ENCODE measurements at regions not wholly inside any gene's neighbourhood (a gene's known extent, or its start where the extent isn't known, plus 50 kb on each side); places are given as distances from the start of the nearest gene placed in this dataset.

DNA sequence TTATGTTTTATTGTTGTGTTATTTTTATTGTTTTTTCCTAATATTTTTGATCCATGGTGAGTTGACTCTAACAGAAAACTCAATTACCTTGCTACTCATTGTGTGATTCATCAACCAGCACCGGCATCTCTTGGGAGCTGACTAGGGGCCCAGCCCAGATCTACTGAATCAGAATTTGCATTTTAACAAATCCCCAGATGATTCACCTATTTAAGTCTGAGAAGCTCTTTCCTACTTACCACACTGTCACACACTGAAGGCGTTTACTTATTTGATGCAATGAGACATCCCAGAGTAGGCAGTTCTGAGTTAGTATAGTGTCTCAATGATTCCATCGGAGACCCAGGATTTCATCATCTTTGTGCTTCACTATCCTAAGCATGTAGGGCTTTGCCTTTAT is 416.6 kb downstream of the RWDD3 start:
- H3K4me3 ChIP-seq (ENCODE audit: low read depth, low read length): no peak overlapping the region
- TF ChIP-seq, protein P1, sequence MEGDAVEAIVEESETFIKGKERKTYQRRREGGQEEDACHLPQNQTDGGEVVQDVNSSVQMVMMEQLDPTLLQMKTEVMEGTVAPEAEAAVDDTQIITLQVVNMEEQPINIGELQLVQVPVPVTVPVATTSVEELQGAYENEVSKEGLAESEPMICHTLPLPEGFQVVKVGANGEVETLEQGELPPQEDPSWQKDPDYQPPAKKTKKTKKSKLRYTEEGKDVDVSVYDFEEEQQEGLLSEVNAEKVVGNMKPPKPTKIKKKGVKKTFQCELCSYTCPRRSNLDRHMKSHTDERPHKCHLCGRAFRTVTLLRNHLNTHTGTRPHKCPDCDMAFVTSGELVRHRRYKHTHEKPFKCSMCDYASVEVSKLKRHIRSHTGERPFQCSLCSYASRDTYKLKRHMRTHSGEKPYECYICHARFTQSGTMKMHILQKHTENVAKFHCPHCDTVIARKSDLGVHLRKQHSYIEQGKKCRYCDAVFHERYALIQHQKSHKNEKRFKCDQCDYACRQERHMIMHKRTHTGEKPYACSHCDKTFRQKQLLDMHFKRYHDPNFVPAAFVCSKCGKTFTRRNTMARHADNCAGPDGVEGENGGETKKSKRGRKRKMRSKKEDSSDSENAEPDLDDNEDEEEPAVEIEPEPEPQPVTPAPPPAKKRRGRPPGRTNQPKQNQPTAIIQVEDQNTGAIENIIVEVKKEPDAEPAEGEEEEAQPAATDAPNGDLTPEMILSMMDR (IDR thresholded peaks at IDR 0.05; ENCODE audit: borderline replicate concordance, insufficient read depth, low read depth, low read length): no peak

DNA sequence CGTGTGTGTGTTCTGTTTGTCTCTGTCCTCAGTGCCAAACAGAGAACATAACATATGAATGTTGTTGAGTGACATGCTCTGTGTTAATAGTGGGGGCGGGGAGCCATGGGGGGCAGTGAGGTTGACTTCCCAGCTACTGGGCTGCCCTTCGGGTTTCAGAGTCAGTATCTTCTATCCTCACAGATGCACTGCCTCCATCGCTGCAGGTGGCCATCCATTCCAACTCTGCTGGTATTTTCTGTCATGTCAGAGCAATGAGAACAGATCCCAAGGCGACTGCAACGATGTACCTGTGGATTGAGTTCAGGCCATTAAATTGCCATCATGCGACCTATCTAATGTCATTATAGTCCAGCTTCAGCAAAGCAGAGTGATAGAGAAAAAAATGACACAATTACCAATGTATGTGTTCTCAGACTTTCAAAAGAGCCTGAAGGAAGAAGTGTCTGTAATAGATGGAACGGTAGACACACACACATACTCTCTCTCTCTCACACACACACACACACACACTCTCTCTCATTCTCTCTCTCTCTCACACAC is 418.5 kb downstream of the RWDD3 start:
- TF ChIP-seq, protein P1 (IDR thresholded peaks at IDR 0.05; ENCODE audit: borderline replicate concordance, insufficient read depth, low read depth, low read length): no peak
- no peak overlapping the region for H3K4me3 ChIP-seq (ENCODE audit: low read depth, low read length)

DNA sequence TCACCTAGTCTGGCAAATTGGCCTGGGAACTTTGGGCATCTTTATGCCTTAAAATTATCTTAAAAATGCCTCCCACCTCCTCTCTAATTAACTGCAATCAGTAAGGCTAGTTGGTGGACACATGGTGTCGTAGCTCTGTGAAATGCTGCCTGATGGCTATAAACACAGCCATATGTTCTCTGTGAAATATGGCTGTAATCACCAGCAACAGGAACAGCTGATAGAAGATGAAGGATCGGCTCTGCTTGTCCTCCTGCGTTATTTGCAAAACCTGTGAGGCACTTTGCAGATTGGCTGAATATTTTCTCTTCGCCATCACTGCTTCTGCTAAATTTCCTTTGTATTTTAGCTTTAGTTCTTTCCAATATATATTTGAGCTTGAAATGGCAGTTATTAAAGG is 419.6 kb downstream of the RWDD3 start:
- TF ChIP-seq, protein P1 (IDR thresholded peaks at IDR 0.05; ENCODE audit: borderline replicate concordance, insufficient read depth, low read depth, low read length): no peak
- H3K4me3 ChIP-seq (ENCODE audit: low read depth, low read length): no peak overlapping the region

DNA sequence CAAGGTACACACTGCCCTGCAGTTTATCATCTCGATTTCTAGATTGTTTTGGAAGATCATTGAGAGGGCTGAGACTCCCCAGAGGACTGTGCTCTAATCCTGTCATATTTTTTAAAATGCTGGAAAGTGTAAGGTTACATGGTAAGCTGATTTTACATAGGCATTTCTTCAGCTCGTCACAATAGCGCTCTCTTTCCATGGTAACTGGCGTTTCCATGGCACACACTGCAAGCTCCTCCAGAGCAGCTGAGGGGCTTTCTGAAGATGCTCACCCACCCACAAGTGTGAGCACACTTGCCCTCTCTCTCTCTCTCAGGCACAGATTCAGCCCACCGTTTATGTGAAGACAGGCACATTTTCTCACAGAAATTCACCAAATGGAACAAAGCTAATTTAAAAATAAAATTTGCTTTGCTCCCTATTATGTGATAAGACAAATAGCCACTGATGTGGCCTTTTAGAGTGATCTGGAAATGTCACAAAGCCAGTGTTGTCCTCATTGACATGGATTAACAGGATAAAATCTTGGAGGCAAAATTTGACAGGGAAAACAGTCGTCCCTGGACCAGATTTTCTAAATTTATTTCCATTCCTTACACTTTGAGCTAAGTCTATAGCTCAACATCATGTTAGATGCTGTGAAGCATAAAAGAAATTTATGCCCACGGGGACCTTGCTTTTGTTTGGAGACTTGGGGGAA is 421.5 kb downstream of the RWDD3 start:
- TF ChIP-seq, protein P1 (IDR thresholded peaks at IDR 0.05; ENCODE audit: borderline replicate concordance, insufficient read depth, low read depth, low read length): no peak
- H3K4me3 ChIP-seq (ENCODE audit: low read depth, low read length): no peak overlapping the region

DNA sequence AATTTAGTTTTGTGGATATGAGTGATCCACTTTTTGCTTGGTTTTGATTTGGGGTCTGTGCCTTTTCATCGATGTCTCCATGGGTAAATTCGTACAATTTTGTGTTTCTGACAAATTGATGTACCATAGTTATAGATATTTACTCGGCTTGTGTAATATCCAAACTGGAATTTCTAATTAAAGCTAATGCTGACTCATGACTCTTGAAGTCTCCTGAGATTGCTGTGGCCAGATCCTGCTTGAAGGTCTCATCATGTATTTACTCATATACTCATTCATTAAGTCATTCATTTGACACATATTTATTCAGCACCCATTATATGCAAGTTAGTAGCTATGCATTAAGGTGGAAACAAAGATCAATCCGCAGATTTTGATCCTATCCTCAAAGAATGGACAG is 423.2 kb downstream of the RWDD3 start:
- TF ChIP-seq, protein P1 (IDR thresholded peaks at IDR 0.05; ENCODE audit: borderline replicate concordance, insufficient read depth, low read depth, low read length): no peak
- no peak overlapping the region for H3K4me3 ChIP-seq (ENCODE audit: low read depth, low read length)

DNA sequence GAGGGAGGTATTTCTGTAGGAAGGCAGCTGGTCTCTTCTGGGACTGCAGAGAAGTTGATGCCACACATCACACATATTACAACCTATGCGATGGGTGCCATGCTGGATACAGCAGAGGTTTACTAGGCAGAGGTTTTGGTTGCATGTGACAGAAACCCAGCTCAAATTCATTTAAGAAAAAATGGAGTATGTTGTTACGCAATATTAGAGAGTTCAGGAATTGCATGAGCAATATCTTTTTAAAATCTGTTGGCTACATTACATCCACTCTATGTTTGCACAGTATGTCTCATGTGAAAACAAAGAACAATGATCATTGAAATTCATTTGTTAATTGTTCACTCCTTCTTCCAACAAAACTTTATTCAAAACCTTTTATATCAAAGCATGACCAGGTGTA is 425.2 kb downstream of the RWDD3 start:
- TF ChIP-seq, protein P1 (IDR thresholded peaks at IDR 0.05; ENCODE audit: borderline replicate concordance, insufficient read depth, low read depth, low read length): no peak
- no peak overlapping the region for H3K4me3 ChIP-seq (ENCODE audit: low read depth, low read length)

DNA sequence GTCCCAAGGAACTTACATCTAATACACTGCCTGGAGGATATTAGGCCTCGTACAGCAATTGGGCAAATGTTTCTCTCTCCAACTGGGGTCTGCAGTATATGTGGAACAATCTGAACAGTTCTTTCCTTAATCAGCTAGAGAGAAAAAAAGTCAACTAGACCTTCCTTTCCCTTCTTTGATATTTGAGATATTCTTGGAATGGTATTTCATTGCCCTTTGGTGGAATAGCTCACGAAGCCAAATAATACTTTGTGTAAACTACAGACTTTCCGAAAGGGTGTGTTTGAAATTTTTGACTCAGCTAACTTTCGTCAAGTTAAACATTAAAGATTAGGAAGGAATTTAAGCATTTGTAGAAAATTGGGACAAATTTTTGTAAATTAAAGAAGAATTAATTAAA is 425.6 kb downstream of the RWDD3 start:
- TF ChIP-seq, protein P1 (IDR thresholded peaks at IDR 0.05; ENCODE audit: borderline replicate concordance, insufficient read depth, low read depth, low read length): no peak
- no peak overlapping the region for H3K4me3 ChIP-seq (ENCODE audit: low read depth, low read length)
